Tibial nerve (tissue), 3 donors: ENCODE measurements at regions not wholly inside any gene's neighbourhood (a gene's known extent, or its start where the extent isn't known, plus 50 kb on each side); places are given as distances from the start of the nearest gene placed in this dataset.

Experiments used
- CTCF ChIP-seq, 5 experiments: fragments of 200-600 bp in 3 of 5; fragments of 450-650 bp in 2 of 5; sonication (generic) in 3 of 5; IDR thresholded peaks; one replicate each; pipeline ENCODE4 v1.5.1; 2016 to 2019; ENCODE audit warnings: antibody characterized with exemption in 5 of 5, mild to moderate bottlenecking in 3 of 5, moderate library complexity in 2 of 5
- POLR2A ChIP-seq, 2 donors: fragments of 450-650 bp; IDR thresholded peaks; one replicate each; pipeline ENCODE4 v1.6.1; 2017; ENCODE audit warnings: antibody characterized with exemption in 2 of 2, mild to moderate bottlenecking in 2 of 2, moderate library complexity in 2 of 2

- TF ChIP-seq POLR2A (IDR thresholded peaks at IDR 0.05) (no peak), CTCF (IDR thresholded peaks at IDR 0.05) (no peak)
Observed at GRCh38 chr12:116471544-116471943, 87.6 kb upstream of the MAP1LC3B2 start.
